Smooth muscle cell (in vitro differentiated cells): ENCODE measurements at regions not wholly inside any gene's neighbourhood (a gene's known extent, or its start where the extent isn't known, plus 50 kb on each side); places are given as distances from the start of the nearest gene placed in this dataset.

Experiments
- DNase-seq: peaks from one replicate; lab custom pipeline; 2025; ENCODE audit not compliant: unreplicated experiment; lab: John Stamatoyannopoulos, UW
- H2AFZ ChIP-seq: fragments of 200-600 bp; sonication (generic); 2 replicates; pipeline ENCODE4 v1.6.0; 2016; ENCODE audit warnings: antibody characterized with exemption, low read depth, mild to moderate bottlenecking
- H3F3A ChIP-seq: fragments of 200-600 bp; sonication (generic); 2 replicates; pipeline ENCODE4 v1.6.0; 2017; ENCODE audit warnings: antibody characterized with exemption, low read depth
- H3K27ac ChIP-seq: fragments of 200-600 bp; sonication (generic); 2 replicates; pipeline ENCODE4 v1.5.1; 2016; ENCODE audit warnings: low read depth, mild to moderate bottlenecking
- H3K27me3 ChIP-seq: fragments of 200-600 bp; sonication (generic); 2 replicates; pipeline ENCODE4 v1.6.1; 2016; ENCODE audit warnings: low read depth, mild to moderate bottlenecking
- H3K36me3 ChIP-seq: fragments of 200-600 bp; sonication (generic); 2 replicates; pipeline ENCODE4 v1.5.1; 2016; ENCODE audit warnings: low read depth
- H3K4me1 ChIP-seq: fragments of 200-600 bp; sonication (generic); 2 replicates; pipeline ENCODE4 v1.5.1; 2016; ENCODE audit warnings: low read depth
- H3K4me2 ChIP-seq: fragments of 200-600 bp; sonication (generic); 2 replicates; pipeline ENCODE4 v1.6.0; 2016; ENCODE audit warnings: mild to moderate bottlenecking
- H3K4me3 ChIP-seq: fragments of 200-600 bp; sonication (generic); 2 replicates; pipeline ENCODE4 v1.5.1; 2016; ENCODE audit warnings: mild to moderate bottlenecking
- H3K79me2 ChIP-seq: fragments of 200-600 bp; sonication (generic); 2 replicates; pipeline ENCODE4 v1.6.0; 2016; ENCODE audit warnings: low read depth, mild to moderate bottlenecking
- H3K9ac ChIP-seq: fragments of 200-600 bp; sonication (generic); 2 replicates; pipeline ENCODE4 v1.6.0; 2016; ENCODE audit warnings: low read depth
- H3K9me3 ChIP-seq: fragments of 200-600 bp; sonication (generic); replicated peaks from 2 replicates; pipeline ENCODE4 v1.5.1; 2016; ENCODE audit warnings: low read depth
- H4K20me1 ChIP-seq: fragments of 200-600 bp; sonication (generic); 2 replicates; pipeline ENCODE4 v1.6.0; 2016; ENCODE audit warnings: low read depth
- CTCF ChIP-seq: fragments of 200-600 bp; sonication (generic); IDR thresholded peaks from 2 replicates; pipeline ENCODE4 v1.5.1; 2017; ENCODE audit warnings: borderline replicate concordance, mild to moderate bottlenecking, antibody characterized with exemption; ENCODE audit not compliant: insufficient read depth, poor library complexity, severe bottlenecking
- WGBS: methylation state at CpG from one replicate; pipeline ENCODE4 v1.1.7; 2016; ENCODE audit warnings: low lambda C conversion rate; 5-methylcytosine and 5-hydroxymethylcytosine counted together

DNA sequence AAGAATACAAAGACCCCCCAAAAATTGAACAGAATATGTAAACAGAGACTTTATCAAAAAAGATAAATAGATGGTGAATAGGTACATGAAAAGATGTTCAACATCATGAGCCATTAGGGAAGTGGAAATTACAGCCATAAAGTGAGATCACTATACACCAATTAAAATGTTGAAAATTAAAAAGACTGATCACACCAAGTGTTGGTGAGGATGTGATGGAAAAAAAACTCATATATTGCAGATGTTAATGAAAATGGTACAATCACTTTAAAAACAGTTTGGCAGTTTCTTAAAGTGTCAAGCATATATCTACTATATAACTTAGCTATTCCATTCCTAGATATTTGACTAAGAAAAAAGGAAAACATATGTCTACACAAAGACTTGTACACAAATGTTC lies 280.5 kb downstream of the DHX35 start:
- no peak for DNase-seq
- Histone ChIP-seq H3K4me3 (no peak overlapping the region), H3K79me2 (no peaks in the 10 kb centered on the region), H2AFZ (no peak overlapping the region), H3K27ac (no peak overlapping the region), H3K9ac (no peak overlapping the region), H3K4me2 (no peak overlapping the region), H3F3A (no peaks in the 10 kb centered on the region), H4K20me1 (no peaks in the 10 kb centered on the region), H3K4me1 (no peaks in the 10 kb centered on the region), H3K27me3 (no peaks in the 10 kb centered on the region), H3K36me3 (no peaks in the 10 kb centered on the region), H3K9me3 (no peaks in the 10 kb centered on the region)
- no peak for TF ChIP-seq CTCF

DNA sequence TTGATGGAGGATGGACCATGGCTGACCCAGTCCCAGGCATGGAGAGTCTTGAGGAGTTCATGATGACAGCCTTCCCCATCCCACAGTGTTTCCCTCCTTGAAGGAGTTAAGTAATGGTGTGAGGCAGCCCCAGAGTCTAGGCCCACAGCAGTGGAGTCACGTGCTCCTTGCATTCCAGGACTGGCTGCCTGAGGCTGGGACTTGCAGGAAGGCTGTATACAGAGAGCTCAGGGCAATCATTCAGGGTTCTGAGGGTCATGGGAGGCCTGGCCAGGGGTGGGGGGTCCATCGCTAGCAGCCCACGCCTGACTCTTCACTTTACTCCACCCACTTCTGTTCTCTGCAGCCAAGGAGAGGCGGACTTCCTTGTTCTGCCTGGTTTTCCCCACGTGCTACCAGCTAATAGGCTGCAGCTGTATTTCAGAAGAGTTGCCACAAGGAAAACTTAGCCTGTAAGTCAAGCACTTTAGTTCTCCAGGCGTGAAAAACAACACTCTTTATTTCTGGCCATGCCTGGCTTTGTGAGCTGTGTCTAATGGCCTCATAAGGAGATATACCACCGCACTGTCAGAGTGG lies 272.5 kb downstream of the DHX35 start:
- Histone ChIP-seq H3F3A (no peaks in the 10 kb centered on the region), H3K9me3 (no peaks in the 10 kb centered on the region), H2AFZ (no peak overlapping the region), H4K20me1 (no peaks in the 10 kb centered on the region), H3K4me3 (no peak overlapping the region), H3K27me3 (no peaks in the 10 kb centered on the region), H3K4me1 (no peaks in the 10 kb centered on the region), H3K79me2 (no peaks in the 10 kb centered on the region), H3K9ac (no peak overlapping the region), H3K27ac (no peak overlapping the region), H3K36me3 (no peaks in the 10 kb centered on the region), H3K4me2 (no peak overlapping the region)
- WGBS: 77% methylated on average over 7 of the region's 7 CpGs
- TF ChIP-seq CTCF: no peak
- no peak for DNase-seq

GRCh38 chr20:39233755-39234154 lies 271.6 kb downstream of the DHX35 start:
- no peaks in the 10 kb centered on the region for H4K20me1 ChIP-seq
- H3K9ac ChIP-seq: no peak overlapping the region
- H3K27me3 ChIP-seq: no peaks in the 10 kb centered on the region
- no peaks in the 10 kb centered on the region for H3K79me2 ChIP-seq
- no peak for DNase-seq
- H3K36me3 ChIP-seq: no peaks in the 10 kb centered on the region
- H3K4me1 ChIP-seq: no peaks in the 10 kb centered on the region
- H2AFZ ChIP-seq: no peak overlapping the region
- H3K27ac ChIP-seq: no peak overlapping the region
- H3F3A ChIP-seq: no peaks in the 10 kb centered on the region
- 92% methylated on average over 4 of the region's 4 CpGs for WGBS
- H3K9me3 ChIP-seq: no peaks in the 10 kb centered on the region
- no peak overlapping the region for H3K4me3 ChIP-seq
- no peak for TF ChIP-seq CTCF
- H3K4me2 ChIP-seq: no peak overlapping the region

DNA sequence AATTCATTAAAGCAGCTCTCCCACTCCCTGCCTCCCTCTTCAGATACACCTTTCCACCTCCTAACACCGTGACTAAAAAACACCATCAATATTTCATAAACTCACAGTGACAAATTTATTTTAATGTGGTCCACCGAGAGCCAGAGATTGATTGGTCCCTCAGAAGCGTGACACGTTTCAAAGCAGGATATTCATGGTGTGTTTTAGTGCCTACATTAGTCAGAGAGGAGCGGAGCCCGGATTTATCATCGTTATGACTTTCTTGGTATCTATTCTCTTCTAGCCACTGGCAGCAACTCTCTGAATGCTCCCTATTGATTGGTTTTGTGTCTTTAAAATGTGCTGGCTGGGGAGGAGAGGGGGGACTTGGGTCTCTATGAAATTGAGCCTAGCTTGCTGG lies 265.3 kb downstream of the DHX35 start:
- Histone ChIP-seq H3K4me2 (no peak overlapping the region), H3K27me3 (peaks cover 30% of the 10 kb centered on the region), H3K79me2 (no peaks in the 10 kb centered on the region), H3K9me3 (no peaks in the 10 kb centered on the region), H3K4me1 (no peaks in the 10 kb centered on the region), H3F3A (no peaks in the 10 kb centered on the region), H3K36me3 (no peaks in the 10 kb centered on the region), H3K9ac (no peak overlapping the region), H3K4me3 (no peak overlapping the region), H3K27ac (no peak overlapping the region), H4K20me1 (no peaks in the 10 kb centered on the region), H2AFZ (no peak overlapping the region)
- no peak for TF ChIP-seq CTCF
- no peak for DNase-seq
- 80% methylated on average over 7 of the region's 7 CpGs for WGBS
